Transverse colon (tissue), 4 donors: ENCODE measurements at regions not wholly inside any gene's neighbourhood (a gene's known extent, or its start where the extent isn't known, plus 50 kb on each side); places are given as distances from the start of the nearest gene placed in this dataset.

Source experiments
- DNase-seq: peaks from one replicate; pipeline ENCODE4 v3.0.0-alpha.2; 2019
- H3K27ac ChIP-seq, 4 donors: fragments of 200-600 bp; sonication (generic); 2 replicates each; pipeline ENCODE4 v1.5.1; 2016 to 2018; ENCODE audit warnings: inconsistent platforms in 4 of 4
- H3K27me3 ChIP-seq: fragments of 200-600 bp; sonication (generic); 2 replicates; pipeline ENCODE4 v1.5.1; 2017; ENCODE audit warnings: inconsistent platforms
- H3K36me3 ChIP-seq, 4 donors: fragments of 200-600 bp; sonication (generic); 2 replicates each; pipeline ENCODE4 v1.5.1; 2017 to 2019; ENCODE audit warnings: inconsistent platforms in 4 of 4
- H3K4me1 ChIP-seq, 4 donors: fragments of 200-600 bp; sonication (generic); 2 replicates each; pipeline ENCODE4 v1.5.1; 2017 to 2020; ENCODE audit warnings: inconsistent platforms in 4 of 4
- H3K4me3 ChIP-seq, 4 donors: fragments of 200-600 bp; sonication (generic); 1 replicate in 1 of 4; 2 replicates in 3 of 4; pipeline versions ENCODE4 v1.5.1 to v1.6.1; 2017 to 2019; ENCODE audit warnings: inconsistent platforms in 4 of 4
- H3K9me3 ChIP-seq, 2 donors: fragments of 200-600 bp; sonication (generic); 2 replicates each; pipeline ENCODE4 v1.5.1; 2017 to 2019; ENCODE audit warnings: inconsistent platforms in 2 of 2
- EP300 ChIP-seq: sonication (generic); formaldehyde crosslinking; IDR thresholded peaks from one replicate; pipeline ENCODE4 v1.6.1; 2017; ENCODE audit warnings: antibody characterized with exemption, low read depth
- POLR2A ChIP-seq: fragments of 450-650 bp; IDR thresholded peaks from one replicate; pipeline ENCODE4 v1.6.1; 2016; ENCODE audit warnings: antibody characterized with exemption, mild to moderate bottlenecking, moderate library complexity
- POLR2AphosphoS5 ChIP-seq, 3 donors: sonication (generic); formaldehyde crosslinking; IDR thresholded peaks; one replicate each; pipeline ENCODE4 v1.6.1; 2016; ENCODE audit warnings: antibody characterized with exemption in 3 of 3
- WGBS, 2 donors: methylation state at CpG; one replicate each; pipeline ENCODE4 v1.1.5; 2018; ENCODE audit warnings: low coverage in 1 of 2; 5-methylcytosine and 5-hydroxymethylcytosine counted together
- in situ Hi-C, 4 donors: fragments of 200-750 bp; cut with MboI; loops; one replicate each; pipeline versions ENCODE4 v1.15.0 to v1.15.1; 2017; ENCODE audit warnings: low sequenced_read_pairs in 3 of 4, low pct_ligation_motif_present in 1 of 4, low pct_unique_long_range_greater_than_20kb in 1 of 4
- intact Hi-C: fragments of 100-400 bp; cut with DNase I; formaldehyde crosslinking; loops from one replicate; pipeline ENCODE4 v1.15.1; 2023; ENCODE audit warnings: low total_unique reads
- TF ChIP-seq, protein P1 (sequence below), 5 experiments: fragments of 200-600 bp in 3 of 5; fragments of 450-650 bp in 2 of 5; sonication (generic) in 3 of 5; IDR thresholded peaks; 1 replicate in 2 of 5; 2 replicates in 3 of 5; pipeline ENCODE4 v1.5.1; 2016 to 2017; ENCODE audit warnings: antibody characterized with exemption in 5 of 5, inconsistent platforms in 3 of 5, mild to moderate bottlenecking in 2 of 5, moderate library complexity in 1 of 5

DNA sequence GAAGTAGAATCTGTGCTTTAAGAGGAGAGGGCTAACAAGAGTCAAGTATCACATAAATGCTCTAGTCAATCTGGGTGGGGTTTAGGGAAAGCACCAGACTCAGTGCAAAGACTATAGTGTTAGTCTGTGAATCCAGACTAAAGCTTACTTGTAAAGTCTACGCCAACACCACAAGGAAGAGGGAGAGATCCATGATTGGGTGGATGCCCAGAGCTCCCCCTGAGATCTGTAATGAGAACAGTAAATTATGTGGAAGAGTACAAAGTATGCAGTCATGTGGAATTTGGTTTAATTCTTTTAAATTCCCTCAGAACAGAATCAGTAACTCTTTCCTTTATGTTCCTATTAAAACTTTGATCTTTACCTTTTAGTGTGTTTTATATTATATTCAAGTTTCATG is 354.7 kb upstream of the SPANXN4 start:
- Histone ChIP-seq H3K4me3 (no peak overlapping the region), H3K27ac (no peak overlapping the region), H3K9me3 (no peaks in the 10 kb centered on the region), H3K4me1 (no peaks in the 10 kb centered on the region), H3K27me3 (no peaks in the 10 kb centered on the region), H3K36me3 (no peaks in the 10 kb centered on the region)
- in situ Hi-C loops, result no loop called here
- intact Hi-C loops, result no loop called here
- TF ChIP-seq POLR2AphosphoS5 (IDR thresholded peaks at IDR 0.05), result no peak
- TF ChIP-seq EP300, result no peak
- 96% methylated on average over 1 of the region's 1 CpG; no CpG with 5 or more reads in 1 of the 2 donors for WGBS, 2 donors
- no peak for DNase-seq

DNA sequence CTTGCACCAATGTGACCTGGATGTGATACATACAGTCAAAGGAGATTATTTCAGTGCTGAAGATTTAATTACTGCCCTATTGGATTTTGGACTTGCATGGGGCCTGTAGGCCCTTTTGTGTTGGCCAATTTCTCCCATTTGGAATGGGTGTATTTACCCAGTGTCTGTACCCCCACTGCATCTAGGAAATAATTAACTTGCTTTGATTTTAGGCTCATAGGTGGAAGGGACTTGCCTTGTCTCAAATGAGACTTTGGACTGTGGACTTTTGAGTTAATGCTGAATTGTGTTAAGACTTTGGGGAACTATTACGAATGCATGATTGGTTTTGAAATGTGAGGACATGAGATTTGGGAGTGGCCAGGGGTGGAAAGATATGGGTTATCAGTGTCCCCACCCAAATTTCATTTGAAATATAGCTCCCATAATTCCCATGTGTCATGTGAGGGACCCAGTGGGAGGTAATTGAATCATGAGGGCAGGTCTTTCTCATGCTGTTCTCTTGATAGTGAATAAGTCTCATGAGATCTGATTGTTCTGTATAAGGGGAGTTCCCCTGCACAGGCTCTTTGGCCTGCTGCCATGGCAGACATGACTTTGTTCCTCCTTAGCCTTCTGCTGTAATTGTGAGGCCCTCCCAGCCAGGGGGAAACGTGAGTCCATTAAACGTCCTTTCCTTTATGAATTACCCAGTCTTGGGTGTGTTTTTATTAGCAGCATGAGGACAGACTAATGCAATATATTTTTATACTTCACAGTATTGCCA is 362.2 kb upstream of the SPANXN4 start:
- no peak overlapping the region for H3K4me3 ChIP-seq
- DNase-seq, result peak; percentile 59
- no peak overlapping the region for H3K27ac ChIP-seq
- in situ Hi-C loops (no loop called here), intact Hi-C loops (no loop called here)
- no peaks in the 10 kb centered on the region for H3K9me3 ChIP-seq
- no peaks in the 10 kb centered on the region for H3K27me3 ChIP-seq
- no peaks in the 10 kb centered on the region for H3K4me1 ChIP-seq
- no peaks in the 10 kb centered on the region for H3K36me3 ChIP-seq
- 19 to 20% methylated on average over 1 to 3 of the region's 3 CpGs for WGBS, 2 donors
- no peak for TF ChIP-seq POLR2AphosphoS5 (IDR thresholded peaks at IDR 0.05)
- TF ChIP-seq, protein P1, sequence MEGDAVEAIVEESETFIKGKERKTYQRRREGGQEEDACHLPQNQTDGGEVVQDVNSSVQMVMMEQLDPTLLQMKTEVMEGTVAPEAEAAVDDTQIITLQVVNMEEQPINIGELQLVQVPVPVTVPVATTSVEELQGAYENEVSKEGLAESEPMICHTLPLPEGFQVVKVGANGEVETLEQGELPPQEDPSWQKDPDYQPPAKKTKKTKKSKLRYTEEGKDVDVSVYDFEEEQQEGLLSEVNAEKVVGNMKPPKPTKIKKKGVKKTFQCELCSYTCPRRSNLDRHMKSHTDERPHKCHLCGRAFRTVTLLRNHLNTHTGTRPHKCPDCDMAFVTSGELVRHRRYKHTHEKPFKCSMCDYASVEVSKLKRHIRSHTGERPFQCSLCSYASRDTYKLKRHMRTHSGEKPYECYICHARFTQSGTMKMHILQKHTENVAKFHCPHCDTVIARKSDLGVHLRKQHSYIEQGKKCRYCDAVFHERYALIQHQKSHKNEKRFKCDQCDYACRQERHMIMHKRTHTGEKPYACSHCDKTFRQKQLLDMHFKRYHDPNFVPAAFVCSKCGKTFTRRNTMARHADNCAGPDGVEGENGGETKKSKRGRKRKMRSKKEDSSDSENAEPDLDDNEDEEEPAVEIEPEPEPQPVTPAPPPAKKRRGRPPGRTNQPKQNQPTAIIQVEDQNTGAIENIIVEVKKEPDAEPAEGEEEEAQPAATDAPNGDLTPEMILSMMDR (IDR thresholded peaks at IDR 0.05), result no peak
- no peak for TF ChIP-seq POLR2A
- no peak for TF ChIP-seq EP300

DNA sequence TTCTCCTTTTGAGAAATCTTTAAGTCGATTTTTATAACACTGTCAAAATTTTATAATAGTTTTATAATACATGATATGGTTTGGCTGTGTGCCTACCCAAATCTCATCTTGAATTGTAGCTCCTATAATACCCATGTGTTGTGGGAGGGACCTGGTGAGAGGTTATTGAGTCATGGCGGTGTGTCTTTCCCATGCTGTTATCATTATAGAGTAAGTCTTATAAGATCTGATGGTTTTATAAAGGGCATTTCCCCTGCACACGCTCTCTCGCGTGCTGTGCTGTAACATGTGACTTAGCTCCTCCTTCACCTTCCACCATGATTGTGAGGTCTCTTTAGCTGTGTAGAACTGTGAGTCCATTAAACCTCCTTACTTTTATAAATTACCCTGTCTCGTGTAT is 364.0 kb upstream of the SPANXN4 start:
- no peak overlapping the region for H3K4me3 ChIP-seq
- no peaks in the 10 kb centered on the region for H3K27me3 ChIP-seq
- TF ChIP-seq, protein P1 (IDR thresholded peaks at IDR 0.05), result no peak
- TF ChIP-seq EP300, result no peak
- no peak for TF ChIP-seq POLR2A
- 53 to 100% methylated on average over 3 to 6 of the region's 6 CpGs for WGBS, 2 donors
- H3K27ac ChIP-seq, result no peak overlapping the region
- in situ Hi-C loops (no loop called here), intact Hi-C loops (no loop called here)
- peak; percentile 15 for DNase-seq
- H3K4me1 ChIP-seq, result no peaks in the 10 kb centered on the region
- no peaks in the 10 kb centered on the region for H3K9me3 ChIP-seq
- H3K36me3 ChIP-seq, result no peaks in the 10 kb centered on the region

DNA sequence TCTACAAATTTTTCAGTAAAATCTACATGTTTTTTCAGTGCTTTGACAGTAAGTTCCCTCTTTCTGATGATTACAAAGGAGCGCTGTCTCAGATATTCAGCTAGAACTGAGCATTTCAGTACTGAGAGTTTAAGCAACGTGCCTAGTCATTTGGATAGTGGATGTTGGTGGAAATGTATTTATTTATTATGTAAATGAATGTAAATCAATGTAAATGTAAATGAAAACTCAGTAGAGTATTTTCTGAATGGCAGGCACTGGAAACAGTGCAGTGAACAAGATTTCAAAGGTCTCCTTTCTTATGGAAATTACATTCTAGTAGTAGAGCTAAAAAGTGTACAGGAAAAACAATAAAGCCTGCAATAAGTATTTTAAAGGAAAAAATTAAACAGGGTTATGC is 370.2 kb upstream of the SPANXN4 start:
- Histone ChIP-seq H3K4me3 (no peak overlapping the region), H3K9me3 (no peaks in the 10 kb centered on the region), H3K36me3 (no peaks in the 10 kb centered on the region), H3K4me1 (no peaks in the 10 kb centered on the region), H3K27me3 (no peaks in the 10 kb centered on the region), H3K27ac (no peak overlapping the region)
- 57 to 67% methylated on average over 1 to 2 of the region's 2 CpGs for WGBS, 2 donors
- no peak for DNase-seq
- TF ChIP-seq EP300, result no peak
- TF ChIP-seq, protein P1 (IDR thresholded peaks at IDR 0.05), result no peak
- TF ChIP-seq POLR2AphosphoS5 (IDR thresholded peaks at IDR 0.05), result no peak
- TF ChIP-seq POLR2A, result no peak
- in situ Hi-C loops, result no loop called here
- intact Hi-C loops, result no loop called here

DNA sequence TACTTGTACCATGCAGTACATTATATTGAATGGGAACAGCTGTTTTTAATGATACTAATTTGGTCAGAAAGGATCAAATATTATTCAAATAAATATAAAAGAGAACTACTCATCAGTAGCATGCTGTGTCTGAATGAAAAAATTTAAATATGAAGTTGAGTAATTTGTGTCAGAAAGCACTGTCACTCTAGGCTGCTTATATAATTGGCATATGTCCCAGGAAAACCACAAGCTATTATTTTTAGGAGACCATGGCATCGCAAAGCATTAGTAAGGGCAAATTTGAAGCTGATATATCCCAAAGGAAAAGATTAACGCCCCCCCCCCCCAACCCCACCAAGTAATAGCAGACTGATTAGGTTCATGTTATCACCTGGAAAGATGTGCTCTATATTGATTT is 388.5 kb upstream of the SPANXN4 start:
- 22 to 60% methylated on average over 2 of the region's 2 CpGs for WGBS, 2 donors
- in situ Hi-C loops, result no loop called here
- intact Hi-C loops, result no loop called here
- H3K27ac ChIP-seq, result no peak overlapping the region
- H3K36me3 ChIP-seq, result no peaks in the 10 kb centered on the region
- TF ChIP-seq POLR2A (no peak), POLR2AphosphoS5 (IDR thresholded peaks at IDR 0.05) (no peak), EP300 (no peak)
- TF ChIP-seq, protein P1 (IDR thresholded peaks at IDR 0.05), result no peak
- DNase-seq, result no peak
- no peaks in the 10 kb centered on the region for H3K4me1 ChIP-seq
- H3K9me3 ChIP-seq, result no peaks in the 10 kb centered on the region
- H3K27me3 ChIP-seq, result no peaks in the 10 kb centered on the region
- no peak overlapping the region for H3K4me3 ChIP-seq
